ENCODE measurements at regions not wholly inside any gene's neighbourhood (a gene's known extent, or its start where the extent isn't known, plus 50 kb on each side); places are given as distances from the start of the nearest gene placed in this dataset.

GRCh38 chr13:105940882-105941281 lies 594.6 kb downstream of the EFNB2 start:
- DNase-seq: no peak
- intact Hi-C loops (cut with DNase I): no loop called here
- ATAC-seq: no peak

- intact Hi-C loops (cut with DNase I): no loop called here
- no peak for DNase-seq
- no peak for ATAC-seq
Observed at GRCh38 chr13:105937451-105937850, 598.0 kb downstream of the EFNB2 start.

GRCh38 chr13:105936816-105937215 lies 598.6 kb downstream of the EFNB2 start:
- no peak for ATAC-seq

GRCh38 chr13:105929505-105929904 lies 606.0 kb downstream of the EFNB2 start:
- ATAC-seq (no peak), DNase-seq (no peak)
- intact Hi-C loops (cut with DNase I): no loop called here

More at GRCh38 chr13:105936816-105937215, 598.6 kb downstream of the EFNB2 start:
- no peak for DNase-seq
- intact Hi-C loops (cut with DNase I): no loop called here

- ATAC-seq (no peak), DNase-seq (no peak)
- intact Hi-C loops (cut with DNase I): no loop called here
Observed at GRCh38 chr13:105928901-105929300, 606.6 kb downstream of the EFNB2 start.

GRCh38 chr13:105928048-105928447 lies 607.4 kb downstream of the EFNB2 start:
- ATAC-seq (no peak), DNase-seq (no peak)
- intact Hi-C loops (cut with DNase I): no loop called here

GRCh38 chr13:105925496-105925895 lies 610.0 kb downstream of the EFNB2 start:
- no peak for ATAC-seq
- no peak for DNase-seq
- intact Hi-C loops (cut with DNase I): no loop called here

GRCh38 chr13:105921711-105922110 lies 613.8 kb downstream of the EFNB2 start:
- ATAC-seq (no peak), DNase-seq (no peak)
- intact Hi-C loops (cut with DNase I): no loop called here

GRCh38 chr13:105920370-105920769 lies 615.1 kb downstream of the EFNB2 start:
- DNase-seq: no peak
- intact Hi-C loops (cut with DNase I): no loop called here
- ATAC-seq: no peak

GRCh38 chr13:105918842-105919741 lies 616.4 kb downstream of the EFNB2 start:
- intact Hi-C loops (cut with DNase I): no loop called here
- DNase-seq (peak; percentile 28), ATAC-seq (peak in 1 of 2 donors; percentile 78)

GRCh38 chr13:105915146-105915850 lies 620.2 kb downstream of the EFNB2 start:
- no peak for DNase-seq
- no peak for ATAC-seq
- intact Hi-C loops (cut with DNase I): no loop called here

- DNase-seq: no peak
- intact Hi-C loops (cut with DNase I): no loop called here
- ATAC-seq: no peak
Observed at GRCh38 chr13:105914291-105915036, 621.0 kb downstream of the EFNB2 start.

- intact Hi-C loops (cut with DNase I): no loop called here
- DNase-seq (no peak), ATAC-seq (no peak)
Observed at GRCh38 chr13:105908586-105908985, 626.9 kb downstream of the EFNB2 start.

GRCh38 chr13:105907319-105908019 lies 628.0 kb downstream of the EFNB2 start:
- intact Hi-C loops (cut with DNase I): no loop called here

GRCh38 chr13:105906746-105907145 lies 628.7 kb downstream of the EFNB2 start:
- ATAC-seq (no peak), DNase-seq (no peak)
- intact Hi-C loops (cut with DNase I): no loop called here

More at GRCh38 chr13:105907319-105908019, 628.0 kb downstream of the EFNB2 start:
- ATAC-seq (no peak), DNase-seq (no peak)

GRCh38 chr13:105904034-105904742 lies 631.3 kb downstream of the EFNB2 start:
- intact Hi-C loops (cut with DNase I): no loop called here
- no peak for DNase-seq
- ATAC-seq: no peak

GRCh38 chr13:105902396-105902795 lies 633.1 kb downstream of the EFNB2 start:
- intact Hi-C loops (cut with DNase I): no loop called here
- ATAC-seq (no peak), DNase-seq (no peak)

- no peak for DNase-seq
- ATAC-seq: no peak
- intact Hi-C loops (cut with DNase I): no loop called here
Observed at GRCh38 chr13:105897575-105897974, 637.9 kb downstream of the EFNB2 start.

GRCh38 chr13:105894697-105895096 lies 640.8 kb downstream of the EFNB2 start:
- DNase-seq (no peak), ATAC-seq (no peak)
- intact Hi-C loops (cut with DNase I): no loop called here

Measured in left cardiac atrium (tissue), 4 donors.